ENCODE measurements at regions not wholly inside any gene's neighbourhood (a gene's known extent, or its start where the extent isn't known, plus 50 kb on each side); places are given as distances from the start of the nearest gene placed in this dataset.

- 88% methylated on average over 4 of the region's 4 CpGs for WGBS (ENCODE audit: low lambda C conversion rate)
- Histone ChIP-seq H3K79me2 (ENCODE audit: insufficient read depth) (no peaks in the 10 kb centered on the region), H2AFZ (ENCODE audit: low read depth) (no peak overlapping the region), H3K4me2 (no peak overlapping the region), H4K20me1 (ENCODE audit: insufficient read depth) (no peaks in the 10 kb centered on the region), H3K36me3 (replicated peaks in 1 of 2; ENCODE audit: control insufficient read depth in 1 of 2, insufficient read depth in 2 of 2, low read length in 1 of 2) (no peaks in the 10 kb centered on the region), H3K4me3 (ENCODE audit: low read depth in 2 of 2, low read length in 1 of 2) (no peak overlapping the region), H3K4me1 (ENCODE audit: control insufficient read depth in 1 of 2, insufficient read depth in 2 of 2, low read depth in 1 of 2, low read length in 1 of 2) (no peaks in the 10 kb centered on the region; a peak in 1 of 4 replicates), H3K27me3 (ENCODE audit: insufficient read depth) (no peaks in the 10 kb centered on the region), H3K9me2 (no peaks in the 10 kb centered on the region), H3K9me3 (no peaks in the 10 kb centered on the region), H3F3A (replicated peaks; ENCODE audit: insufficient read depth) (no peaks in the 10 kb centered on the region), H3K9ac (no peak overlapping the region), H3K27ac (ENCODE audit: low read depth in 2 of 2, low read length in 1 of 2) (no peak overlapping the region)
- no peak for DNase-seq
- TF ChIP-seq USF1 (IDR thresholded peaks at IDR 0.05; ENCODE audit: borderline replicate concordance, low read depth) (no peak), RAD21 (IDR thresholded peaks at IDR 0.05; ENCODE audit: low read length) (no peak), EP300 (IDR thresholded peaks at IDR 0.05; ENCODE audit: borderline replicate concordance in 1 of 2, low read depth in 1 of 2, low read length in 1 of 2) (no peak), MXI1 (IDR thresholded peaks at IDR 0.05; ENCODE audit: low read depth, low read length) (no peak), IRF3 (IDR thresholded peaks at IDR 0.05; ENCODE audit: low read depth, low read length) (no peak), TEAD4 (IDR thresholded peaks at IDR 0.05; ENCODE audit: borderline replicate concordance, insufficient read depth) (no peak), CTCF (IDR thresholded peaks at IDR 0.05) (no peak), MEF2A (IDR thresholded peaks at IDR 0.05; ENCODE audit: borderline replicate concordance, low read depth) (no peak), TCF12 (IDR thresholded peaks at IDR 0.05) (no peak), FOXJ3 (CRISPR knock-in tag; IDR thresholded peaks at IDR 0.05) (no peak), TAF1 (IDR thresholded peaks at IDR 0.05; ENCODE audit: borderline replicate concordance, low read depth, low read length) (no peak), YY1 (IDR thresholded peaks at IDR 0.05; ENCODE audit: low read depth) (no peak), ELF1 (IDR thresholded peaks at IDR 0.05) (no peak), FOSL2 (IDR thresholded peaks at IDR 0.05; ENCODE audit: borderline replicate concordance, low read depth) (no peak), RXRA (IDR thresholded peaks at IDR 0.05; ENCODE audit: borderline replicate concordance, low read depth) (no peak)
- POLR2A ChIA-PET = no interaction called here
- CTCF ChIA-PET = no interaction called here
These were observed 101.4 kb downstream of the KLF6 start for GRCh38 chr10:3683560-3683959.

- H3K27ac ChIP-seq (ENCODE audit: low read depth in 2 of 2, low read length in 1 of 2) = no peak overlapping the region
- TF ChIP-seq TAF1 (IDR thresholded peaks at IDR 0.05; ENCODE audit: borderline replicate concordance, low read depth, low read length) (no peak), ELF1 (IDR thresholded peaks at IDR 0.05) (no peak), RCOR1 (IDR thresholded peaks at IDR 0.05; ENCODE audit: low read length) (no peak), MXI1 (IDR thresholded peaks at IDR 0.05; ENCODE audit: low read depth, low read length) (no peak), SMC3 (IDR thresholded peaks at IDR 0.05; ENCODE audit: low read depth, low read length) (no peak), MAX (IDR thresholded peaks at IDR 0.05; ENCODE audit: low read depth) (no peak), TCF12 (IDR thresholded peaks at IDR 0.05) (no peak), FOSL2 (IDR thresholded peaks at IDR 0.05; ENCODE audit: borderline replicate concordance, low read depth) (no peak), ZBTB33 (IDR thresholded peaks at IDR 0.05; ENCODE audit: borderline replicate concordance, low read depth) (no peak)
- no peaks in the 10 kb centered on the region; a peak in 1 of 4 replicates for H3K4me1 ChIP-seq (ENCODE audit: control insufficient read depth in 1 of 2, insufficient read depth in 2 of 2, low read depth in 1 of 2, low read length in 1 of 2)
- no peak for DNase-seq
- H3F3A ChIP-seq (replicated peaks; ENCODE audit: insufficient read depth) = no peaks in the 10 kb centered on the region
- H3K9ac ChIP-seq = no peak overlapping the region
- POLR2A ChIA-PET = no interaction called here
- H3K4me3 ChIP-seq (ENCODE audit: low read depth in 2 of 2, low read length in 1 of 2) = no peak overlapping the region
- CTCF ChIA-PET = no interaction called here
- 89% methylated on average over 6 of the region's 6 CpGs for WGBS (ENCODE audit: low lambda C conversion rate)
- no peak overlapping the region for H2AFZ ChIP-seq (ENCODE audit: low read depth)
- no peaks in the 10 kb centered on the region for H3K9me2 ChIP-seq
- H3K27me3 ChIP-seq (ENCODE audit: insufficient read depth) = no peaks in the 10 kb centered on the region
- no peaks in the 10 kb centered on the region for H3K9me3 ChIP-seq
- H4K20me1 ChIP-seq (ENCODE audit: insufficient read depth) = no peaks in the 10 kb centered on the region
- no peaks in the 10 kb centered on the region for H3K79me2 ChIP-seq (ENCODE audit: insufficient read depth)
- H3K36me3 ChIP-seq (replicated peaks in 1 of 2; ENCODE audit: control insufficient read depth in 1 of 2, insufficient read depth in 2 of 2, low read length in 1 of 2) = no peaks in the 10 kb centered on the region
- H3K4me2 ChIP-seq = no peak overlapping the region
These were observed 102.3 kb downstream of the KLF6 start for GRCh38 chr10:3682745-3683144.

Measured in SK-N-SH (cell line).